Astrocyte of the spinal cord (primary cell): ENCODE measurements at regions not wholly inside any gene's neighbourhood (a gene's known extent, or its start where the extent isn't known, plus 50 kb on each side); places are given as distances from the start of the nearest gene placed in this dataset.
A peak's percentile ranks its signal among the peaks of the same experiment; 100 is the strongest.

Experiments used
- DNase-seq: peaks from one replicate; pipeline ENCODE4 v3.0.0; 2011; ENCODE audit warnings: low read depth, low spot score
- H3K4me3 ChIP-seq: 2 replicates; pipeline ENCODE4 v1.5.1; 2011; ENCODE audit warnings: low read depth, mild to moderate bottlenecking, low read length, moderate library complexity
- in situ Hi-C: cut with HindIII; loops from 2 replicates; pipeline ENCODE4 v1.10.0; 2017; ENCODE audit warnings: low sequenced_read_pairs
- TF ChIP-seq, protein P1 (sequence below): IDR thresholded peaks from 2 replicates; pipeline ENCODE4 v1.5.1; 2012; ENCODE audit warnings: low read depth, mild to moderate bottlenecking, low read length, inconsistent platforms

DNA sequence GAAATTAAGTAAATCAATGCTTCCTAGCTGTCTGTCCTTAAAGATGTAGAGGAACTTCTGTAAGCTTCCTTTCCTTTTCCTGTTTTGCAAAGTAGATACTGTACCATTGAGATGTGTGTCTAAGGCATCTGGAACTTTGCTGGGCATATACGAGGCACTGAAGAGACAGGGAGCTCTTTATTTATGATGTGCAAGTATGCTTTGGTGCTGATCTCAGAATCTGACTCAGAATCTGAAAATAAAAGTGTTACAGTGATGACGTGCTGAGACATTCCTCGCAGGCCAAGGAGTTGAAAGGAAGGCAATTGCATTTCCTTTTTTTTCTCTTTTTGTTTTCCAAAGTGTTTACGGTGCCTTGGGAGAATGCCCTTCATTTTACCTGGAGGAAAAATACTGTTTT is 230.9 kb upstream of the RGPD4 start:
- H3K4me3 ChIP-seq = no peak overlapping the region
- TF ChIP-seq, protein P1, sequence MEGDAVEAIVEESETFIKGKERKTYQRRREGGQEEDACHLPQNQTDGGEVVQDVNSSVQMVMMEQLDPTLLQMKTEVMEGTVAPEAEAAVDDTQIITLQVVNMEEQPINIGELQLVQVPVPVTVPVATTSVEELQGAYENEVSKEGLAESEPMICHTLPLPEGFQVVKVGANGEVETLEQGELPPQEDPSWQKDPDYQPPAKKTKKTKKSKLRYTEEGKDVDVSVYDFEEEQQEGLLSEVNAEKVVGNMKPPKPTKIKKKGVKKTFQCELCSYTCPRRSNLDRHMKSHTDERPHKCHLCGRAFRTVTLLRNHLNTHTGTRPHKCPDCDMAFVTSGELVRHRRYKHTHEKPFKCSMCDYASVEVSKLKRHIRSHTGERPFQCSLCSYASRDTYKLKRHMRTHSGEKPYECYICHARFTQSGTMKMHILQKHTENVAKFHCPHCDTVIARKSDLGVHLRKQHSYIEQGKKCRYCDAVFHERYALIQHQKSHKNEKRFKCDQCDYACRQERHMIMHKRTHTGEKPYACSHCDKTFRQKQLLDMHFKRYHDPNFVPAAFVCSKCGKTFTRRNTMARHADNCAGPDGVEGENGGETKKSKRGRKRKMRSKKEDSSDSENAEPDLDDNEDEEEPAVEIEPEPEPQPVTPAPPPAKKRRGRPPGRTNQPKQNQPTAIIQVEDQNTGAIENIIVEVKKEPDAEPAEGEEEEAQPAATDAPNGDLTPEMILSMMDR = no peak
- peak; percentile 78 for DNase-seq
- in situ Hi-C loops = no loop called here

DNA sequence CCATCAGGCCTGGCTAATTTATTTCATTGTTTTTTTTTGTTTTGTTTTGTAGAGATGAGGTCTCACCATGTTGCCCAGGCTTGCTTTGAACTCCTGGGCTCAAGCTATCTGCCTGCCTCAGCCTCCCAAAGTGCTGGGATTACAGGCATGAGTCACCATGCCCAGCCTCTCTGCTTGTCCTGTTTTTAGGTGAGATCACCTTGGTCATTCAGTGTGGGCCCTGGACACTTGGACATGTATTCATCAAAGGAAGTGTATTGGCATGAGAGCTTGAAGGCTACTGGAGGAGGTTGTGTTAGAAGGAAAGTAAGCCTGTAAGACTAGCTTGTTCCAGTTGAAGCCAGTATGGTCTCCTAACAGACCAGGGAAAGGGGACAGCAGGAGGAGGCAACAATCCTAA is 229.2 kb upstream of the RGPD4 start:
- in situ Hi-C loops = no loop called here

DNA sequence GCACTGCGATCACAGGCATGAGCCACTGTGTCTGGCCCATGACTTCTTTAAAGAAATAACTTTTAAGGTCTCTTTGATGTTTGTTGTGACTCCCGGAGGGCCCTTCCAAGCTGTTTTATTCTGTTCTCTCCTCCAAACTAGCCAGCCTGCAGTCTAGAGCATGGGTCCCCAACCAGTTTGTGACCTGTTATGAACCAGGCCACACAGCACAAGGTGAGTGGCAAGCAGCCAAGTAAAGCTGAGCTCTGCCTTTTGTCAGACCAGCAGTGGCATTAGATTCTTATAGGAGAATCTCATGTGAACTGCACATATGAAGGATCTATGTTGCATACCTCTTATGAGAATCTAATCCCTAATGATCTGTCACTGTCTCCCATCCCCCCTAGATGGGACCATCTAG is 223.9 kb upstream of the RGPD4 start:
- DNase-seq = no peak
- TF ChIP-seq, protein P1 = no peak
- H3K4me3 ChIP-seq = no peak overlapping the region
- in situ Hi-C loops = no loop called here

More for the DNA sequence above, 229.2 kb upstream of the RGPD4 start:
- DNase-seq = no peak
- no peak overlapping the region for H3K4me3 ChIP-seq
- TF ChIP-seq, protein P1 = no peak

DNA sequence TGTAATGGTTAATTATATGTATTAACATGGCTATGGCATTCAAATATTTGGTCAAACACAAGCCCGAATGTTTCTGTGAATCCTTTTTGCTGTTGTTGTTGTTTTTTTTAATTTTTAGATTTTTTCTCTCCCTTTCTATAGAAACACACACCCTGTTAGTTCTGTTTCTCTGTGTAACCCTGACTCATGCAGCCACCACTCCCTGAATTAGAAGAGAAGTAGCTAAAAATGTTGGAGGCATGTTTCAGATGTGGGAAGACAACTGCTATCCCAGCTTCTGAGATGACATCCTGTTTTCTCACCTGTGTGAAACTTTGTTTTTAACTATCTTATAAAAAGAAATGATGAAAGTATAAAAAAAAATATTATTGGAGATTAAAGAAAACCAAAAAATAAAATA is 219.6 kb upstream of the RGPD4 start:
- in situ Hi-C loops = no loop called here
- no peak for DNase-seq
- TF ChIP-seq, protein P1 = no peak
- H3K4me3 ChIP-seq = no peak overlapping the region

DNA sequence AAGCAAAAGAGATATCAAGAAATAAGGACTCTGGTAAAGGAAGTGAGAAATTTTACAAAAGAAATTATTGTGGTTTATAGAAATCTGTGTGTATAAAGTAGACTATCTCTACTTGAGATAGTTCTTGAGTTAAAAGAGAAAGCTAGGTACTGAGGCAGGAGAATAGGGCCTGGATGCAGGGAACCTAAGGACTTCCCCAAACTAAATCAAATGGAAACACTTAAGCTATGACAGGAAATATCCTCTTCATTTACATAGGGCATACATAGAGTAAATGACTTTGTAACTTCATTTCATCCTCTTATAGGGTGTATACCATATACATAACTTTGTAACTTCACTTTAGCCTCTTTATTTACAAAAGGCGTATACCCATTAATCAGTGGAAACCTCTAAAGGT is 219.2 kb upstream of the RGPD4 start:
- TF ChIP-seq, protein P1 = no peak
- no peak for DNase-seq
- in situ Hi-C loops = no loop called here

DNA sequence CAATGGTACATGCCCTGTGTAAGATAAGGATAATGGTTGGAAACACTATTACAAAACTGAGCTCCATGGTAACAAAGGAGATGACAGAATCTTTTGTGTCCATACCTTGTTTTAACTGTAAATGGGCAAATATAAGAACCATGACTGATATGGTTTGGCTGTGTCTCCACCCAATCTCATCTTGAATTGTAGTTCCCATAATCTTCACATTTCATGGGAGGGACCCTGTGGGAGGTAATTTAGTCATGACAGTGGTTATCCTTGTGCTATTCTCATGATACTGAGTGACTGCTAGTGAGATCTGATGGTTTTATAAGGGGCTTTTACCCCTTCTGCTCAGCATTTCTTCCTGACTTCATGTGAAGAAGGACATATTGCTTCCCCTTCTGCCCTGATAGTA is 211.7 kb upstream of the RGPD4 start:
- in situ Hi-C loops = no loop called here

More for the DNA sequence above, 219.2 kb upstream of the RGPD4 start:
- no peak overlapping the region for H3K4me3 ChIP-seq

DNA sequence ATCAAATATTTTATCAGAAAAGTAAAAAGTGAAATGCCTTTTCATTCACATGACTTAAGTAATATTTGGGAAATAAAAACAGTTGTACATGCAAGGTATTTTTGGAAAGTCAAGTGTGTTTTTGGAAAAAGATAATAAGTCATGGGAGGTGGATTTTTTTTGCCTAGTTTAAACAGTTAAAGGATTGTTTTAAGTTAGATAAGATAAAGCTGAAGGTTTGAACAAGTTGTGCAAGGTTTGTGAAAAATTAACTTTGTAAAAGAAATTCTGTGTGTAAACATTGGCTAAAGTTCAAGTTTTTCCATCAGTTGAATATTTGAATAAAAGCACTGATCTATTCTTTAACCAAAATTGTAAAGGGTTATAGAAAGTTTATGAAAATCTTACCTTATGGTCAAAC is 207.9 kb upstream of the RGPD4 start:
- no peak for DNase-seq
- TF ChIP-seq, protein P1 = no peak
- H3K4me3 ChIP-seq = no peak overlapping the region
- in situ Hi-C loops = no loop called here

More for the DNA sequence above, 211.7 kb upstream of the RGPD4 start:
- H3K4me3 ChIP-seq = no peak overlapping the region
- DNase-seq = no peak
- TF ChIP-seq, protein P1 = no peak
